Motor neuron (in vitro differentiated cells): ENCODE measurements at regions not wholly inside any gene's neighbourhood (a gene's known extent, or its start where the extent isn't known, plus 50 kb on each side); places are given as distances from the start of the nearest gene placed in this dataset.

Experiments used
- ATAC-seq, 8 experiments: fragments of 200-7000 bp; cut with Tn5 transposase; replicated peaks in 6 of 8; 2 replicates each; pipeline ENCODE4 v1.8.0; 2021; ENCODE audit warnings: mild to moderate bottlenecking in 8 of 8, moderate library complexity in 8 of 8
- H3K27ac ChIP-seq, 2 donors: fragments of 250-450 bp; sonication (Bioruptor Pico); 2 replicates each; pipeline ENCODE4 v1.9.0; 2021; ENCODE audit warnings: antibody characterized with exemption in 2 of 2, mild to moderate bottlenecking in 2 of 2, moderate library complexity in 1 of 2
- H3K4me1 ChIP-seq, 2 donors: fragments of 250-450 bp; sonication (Bioruptor Pico); replicated peaks in 1 of 2; 2 replicates each; pipeline ENCODE4 v1.6.1; 2021; ENCODE audit warnings: antibody characterized with exemption in 2 of 2, mild to moderate bottlenecking in 2 of 2, moderate library complexity in 1 of 2
- H3K4me3 ChIP-seq, 5 donors: fragments of 250-450 bp; sonication (Bioruptor Pico); 2 replicates each; pipeline ENCODE4 v1.9.0; 2021; ENCODE audit warnings: antibody characterized with exemption in 5 of 5, mild to moderate bottlenecking in 5 of 5, moderate library complexity in 4 of 5
- WGBS, 10 experiments: fragments of 450-650 bp; shearing (Covaris generic); methylation state at CpG; one replicate each; pipeline ENCODE4 v1.0.0; 2022; 5-methylcytosine and 5-hydroxymethylcytosine counted together
- in situ Hi-C, 9 experiments: fragments of 400-800 bp; cut with MboI; loops; one replicate each; pipeline ENCODE4 v1.15.0; 2021; ENCODE audit warnings: low sequenced_read_pairs in 9 of 9, low pct_unique_long_range_greater_than_20kb in 2 of 9; ENCODE audit not compliant: unreplicated experiment in 9 of 9

DNA sequence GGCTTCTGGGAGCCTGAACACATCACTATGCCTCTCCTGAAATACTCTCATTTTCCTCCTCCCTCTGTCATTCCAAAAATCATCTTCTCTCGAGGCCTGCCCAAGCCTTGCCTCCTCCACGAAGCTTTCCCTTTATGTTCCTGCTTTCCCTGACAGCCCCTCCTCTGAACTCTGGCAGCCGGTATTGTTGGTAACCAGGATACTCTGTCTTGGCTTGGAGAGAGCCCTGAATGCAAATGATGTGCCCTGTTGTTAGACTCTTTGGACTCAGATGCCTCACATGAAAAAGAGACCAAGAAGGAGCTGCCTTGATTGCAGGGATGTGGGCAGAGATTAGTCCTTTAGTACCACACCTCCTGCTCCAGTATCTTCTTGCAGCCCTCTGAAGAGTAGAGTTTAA is 138.5 kb upstream of the DLX2 start:
- Histone ChIP-seq H3K4me1 (peaks cover 4 to 19% of the 10 kb centered on the region in 2 donors), H3K27ac (no peak overlapping the region), H3K4me3 (no peak overlapping the region)
- WGBS, 10 experiments, result 0 to 67% (median 18%) methylated on average over 2 to 3 of the region's 3 CpGs; no CpG with 5 or more reads in 4 of the 10 experiments
- ATAC-seq, result peak in 5 of 8 experiments; percentile 51 to 95 (median 79)
- in situ Hi-C loops, result no loop called here

DNA sequence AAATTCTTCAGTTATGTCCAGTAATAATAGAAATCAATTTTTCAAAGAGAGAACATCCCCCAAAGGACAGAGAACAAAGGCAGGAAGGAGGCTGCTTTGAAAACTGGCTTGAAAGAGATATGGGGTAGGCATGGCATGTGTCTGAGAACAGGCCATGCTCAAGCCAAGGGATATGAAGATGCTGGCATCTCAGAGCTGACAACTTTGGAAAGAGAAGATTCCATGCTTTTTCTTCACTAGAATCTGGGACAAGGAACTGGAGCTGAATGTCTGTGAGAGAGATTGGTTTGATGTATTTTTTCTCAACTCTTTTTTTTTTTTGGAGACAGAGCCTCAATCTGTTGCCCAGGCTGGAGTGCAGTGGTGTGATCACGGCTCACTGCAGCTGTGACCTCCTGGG is 139.8 kb upstream of the DLX2 start:
- 88 to 100% (median 100%) methylated on average over 1 of the region's 1 CpG; no CpG with 5 or more reads in 6 of the 10 experiments for WGBS, 10 experiments
- in situ Hi-C loops, result no loop called here
- Histone ChIP-seq H3K27ac (no peak overlapping the region), H3K4me3 (no peak overlapping the region), H3K4me1 (peaks cover 4 to 28% of the 10 kb centered on the region in 2 donors)
- ATAC-seq, result no peak

GRCh38 chr2:172242961-172243360 is 140.3 kb upstream of the DLX2 start:
- ATAC-seq, result peak in 4 of 8 experiments; percentile 30 to 52 (median 36)
- Histone ChIP-seq H3K4me3 (no peak overlapping the region), H3K4me1 (peaks cover 4 to 28% of the 10 kb centered on the region in 2 donors), H3K27ac (no peak overlapping the region)
- in situ Hi-C loops, result no loop called here
- WGBS, 10 experiments, result 33 to 100% (median 94%) methylated on average over 1 of the region's 1 CpG; no CpG with 5 or more reads in 6 of the 10 experiments

GRCh38 chr2:172244419-172245130 is 141.9 kb upstream of the DLX2 start:
- H3K4me1 ChIP-seq, result peaks cover 4 to 28% of the 10 kb centered on the region in 2 donors
- no peak overlapping the region for H3K4me3 ChIP-seq
- WGBS, 10 experiments, result 60 to 100% (median 75%) methylated on average over 1 to 3 of the region's 3 CpGs; no CpG with 5 or more reads in 2 of the 10 experiments
- no peak overlapping the region for H3K27ac ChIP-seq
- in situ Hi-C loops, result no loop called here
- no peak for ATAC-seq

DNA sequence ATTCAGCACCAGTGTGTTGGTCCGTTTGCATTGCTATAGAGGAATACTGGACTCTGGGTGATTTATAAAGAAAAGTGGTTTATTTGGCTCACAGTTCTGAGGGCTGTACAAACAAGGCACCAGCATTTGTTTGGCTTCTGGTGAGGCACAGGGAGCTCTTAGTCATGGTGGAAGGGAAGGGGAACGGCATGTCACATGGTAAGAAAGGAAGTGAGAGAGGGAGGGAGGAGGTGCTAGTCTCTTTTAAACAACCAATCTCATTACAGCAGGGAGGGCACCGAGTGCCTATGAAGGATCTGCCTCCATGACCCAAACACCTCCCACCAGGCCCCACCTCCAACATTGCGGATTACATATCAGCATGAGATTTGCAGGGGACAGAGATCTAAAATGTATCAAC is 143.9 kb upstream of the DLX2 start:
- Histone ChIP-seq H3K27ac (no peak overlapping the region), H3K4me1 (peaks cover 11 to 25% of the 10 kb centered on the region in 2 donors), H3K4me3 (no peak overlapping the region)
- in situ Hi-C loops, result no loop called here
- ATAC-seq, result peak in 3 of 8 experiments; percentile 44 to 87 (median 80)
- WGBS, 10 experiments, result 28 to 100% (median 85%) methylated on average over 1 to 4 of the region's 4 CpGs; no CpG with 5 or more reads in 2 of the 10 experiments

DNA sequence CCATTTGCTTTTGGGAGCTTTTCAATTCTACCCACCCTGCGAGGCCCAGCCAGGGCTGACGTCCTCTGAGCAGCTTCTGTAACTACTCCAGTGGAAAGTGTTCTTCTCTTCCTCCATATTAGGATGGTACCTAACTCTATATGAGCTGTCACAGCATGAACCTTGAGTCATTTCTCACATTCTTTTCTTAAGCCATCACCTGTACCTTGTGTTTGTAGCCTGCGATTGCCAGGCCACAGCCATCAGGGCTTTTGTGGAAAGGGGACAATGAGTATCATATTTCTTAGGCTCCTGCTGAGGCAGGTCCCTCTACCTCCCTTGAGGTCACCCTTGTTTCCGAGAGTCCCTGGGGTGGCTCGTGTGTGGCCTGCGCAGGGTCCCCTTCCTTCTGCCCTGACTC is 144.5 kb upstream of the DLX2 start:
- no peak for ATAC-seq
- Histone ChIP-seq H3K27ac (no peak overlapping the region), H3K4me1 (peaks cover 13 to 27% of the 10 kb centered on the region in 2 donors), H3K4me3 (no peak overlapping the region)
- WGBS, 10 experiments, result 80 to 100% (median 83%) methylated on average over 1 to 5 of the region's 6 CpGs; no CpG with 5 or more reads in 3 of the 10 experiments
- in situ Hi-C loops, result no loop called here

DNA sequence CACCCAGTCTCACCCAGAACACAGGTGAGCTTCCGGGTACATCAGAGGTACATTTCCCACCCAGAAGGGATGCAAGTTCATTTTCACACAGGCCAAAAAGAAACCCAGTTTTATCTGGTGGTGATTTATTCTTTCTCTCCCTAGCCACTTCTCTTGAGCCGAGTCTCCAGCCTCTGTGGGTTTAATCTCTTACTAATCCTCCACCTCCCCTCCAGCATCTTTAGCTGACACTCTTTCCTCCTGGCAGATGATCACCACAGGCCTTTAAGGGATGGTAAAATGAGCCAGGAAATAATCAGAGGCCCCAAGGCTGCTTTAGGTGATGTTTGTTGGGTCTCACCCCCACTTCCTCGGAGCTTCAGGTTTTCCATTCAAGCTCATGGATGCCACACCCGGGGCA is 145.7 kb upstream of the DLX2 start:
- peaks cover 13 to 27% of the 10 kb centered on the region in 2 donors for H3K4me1 ChIP-seq
- 0 to 100% (median 68%) methylated on average over 1 to 4 of the region's 4 CpGs; no CpG with 5 or more reads in 2 of the 10 experiments for WGBS, 10 experiments
- no peak for ATAC-seq
- H3K27ac ChIP-seq, result no peak overlapping the region
- no peak overlapping the region for H3K4me3 ChIP-seq
- in situ Hi-C loops, result no loop called here

DNA sequence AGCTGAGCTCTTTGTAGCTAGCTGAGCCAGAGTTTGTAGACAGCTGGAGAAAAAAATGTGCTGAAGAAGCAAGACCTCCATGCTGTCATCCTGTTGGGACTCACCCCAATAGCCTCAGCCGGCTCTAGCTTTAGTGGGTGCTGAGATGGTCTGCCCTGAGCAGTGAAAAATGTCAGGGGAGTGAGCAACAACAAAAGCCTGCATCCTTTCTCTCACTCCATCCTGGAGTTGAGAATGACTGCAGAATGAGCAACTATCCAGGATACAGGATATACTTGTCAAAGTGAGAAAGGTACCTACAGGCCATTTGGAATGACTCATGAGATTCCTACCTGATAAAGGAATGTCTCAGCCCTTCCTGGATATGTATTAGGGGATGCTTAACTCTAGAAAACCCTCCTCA is 146.1 kb upstream of the DLX2 start:
- WGBS, 10 experiments, result 0 to 82% (median 80%) methylated on average over 1 of the region's 1 CpG; no CpG with 5 or more reads in 7 of the 10 experiments
- peaks cover 13 to 29% of the 10 kb centered on the region in 2 donors for H3K4me1 ChIP-seq
- in situ Hi-C loops, result no loop called here

GRCh38 chr2:172249334-172249733 is 146.6 kb upstream of the DLX2 start:
- Histone ChIP-seq H3K4me3 (no peak overlapping the region), H3K4me1 (peaks cover 13 to 29% of the 10 kb centered on the region in 2 donors), H3K27ac (no peak overlapping the region)
- in situ Hi-C loops, result no loop called here
- ATAC-seq, result no peak
- WGBS, 10 experiments, result 79 to 100% (median 83%) methylated on average over 2 of the region's 2 CpGs; no CpG with 5 or more reads in 3 of the 10 experiments

More for the DNA sequence above, 146.1 kb upstream of the DLX2 start:
- ATAC-seq, result no peak
- H3K27ac ChIP-seq, result no peak overlapping the region
- H3K4me3 ChIP-seq, result no peak overlapping the region

DNA sequence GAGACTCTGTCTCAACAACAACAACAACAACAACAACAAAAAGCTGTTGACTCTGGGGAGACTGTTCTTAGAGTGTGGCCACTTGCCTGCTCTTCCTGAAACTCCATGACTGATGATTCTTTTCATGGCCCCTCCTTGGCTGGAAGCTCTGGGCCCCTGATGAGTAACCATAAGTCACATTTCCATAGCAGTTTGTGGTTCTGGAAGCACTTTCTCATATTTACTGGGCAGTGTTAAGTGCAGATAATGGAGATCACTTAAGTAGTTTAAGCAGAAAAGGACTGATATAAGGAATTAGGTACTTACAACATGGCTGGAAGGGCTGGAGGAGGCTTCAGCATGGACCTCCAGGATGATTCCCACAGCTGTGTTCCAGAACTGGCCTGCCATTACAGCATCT is 147.3 kb upstream of the DLX2 start:
- in situ Hi-C loops, result no loop called here
- peak in 2 of 8 experiments; percentile 38 for ATAC-seq
- peaks cover 13 to 29% of the 10 kb centered on the region in 2 donors for H3K4me1 ChIP-seq
- no peak overlapping the region for H3K4me3 ChIP-seq
- H3K27ac ChIP-seq, result no peak overlapping the region

GRCh38 chr2:172251231-172251630 is 148.5 kb upstream of the DLX2 start:
- peaks cover 13 to 24% of the 10 kb centered on the region in 2 donors for H3K4me1 ChIP-seq
- no peak overlapping the region for H3K4me3 ChIP-seq
- peak in 3 of 8 experiments; percentile 30 to 61 (median 48) for ATAC-seq
- WGBS, 10 experiments, result 0 to 100% (median 36%) methylated on average over 1 to 3 of the region's 3 CpGs
- H3K27ac ChIP-seq, result no peak overlapping the region
- in situ Hi-C loops, result no loop called here

DNA sequence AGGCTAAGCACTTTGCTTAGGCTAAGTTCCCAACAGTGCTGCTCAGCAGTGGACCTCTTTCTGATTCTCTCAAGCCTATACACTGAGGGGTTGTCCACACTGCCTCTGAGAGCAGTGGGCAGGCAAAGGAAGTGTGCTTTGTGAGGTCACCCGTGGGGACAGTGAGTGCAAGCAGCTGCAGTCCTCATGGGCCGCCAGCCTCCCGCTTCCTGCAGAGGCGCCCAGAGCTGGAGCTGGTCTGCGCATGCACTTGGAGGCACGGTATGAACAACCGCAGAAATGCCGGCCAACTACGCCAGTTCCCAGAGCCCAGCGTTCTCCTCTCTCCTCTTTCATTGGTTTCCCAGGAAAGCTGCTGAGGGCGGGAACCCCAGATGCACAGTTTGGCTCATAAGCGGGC is 149.5 kb upstream of the DLX2 start:
- H3K27ac ChIP-seq, result no peak overlapping the region
- in situ Hi-C loops, result no loop called here
- H3K4me1 ChIP-seq, result peaks cover 13 to 16% of the 10 kb centered on the region in 2 donors
- WGBS, 10 experiments, result 82 to 100% (median 95%) methylated on average over 2 to 9 of the region's 12 CpGs; no CpG with 5 or more reads in 5 of the 10 experiments
- no peak overlapping the region for H3K4me3 ChIP-seq
- ATAC-seq, result no peak

GRCh38 chr2:172253190-172254052 is 150.7 kb upstream of the DLX2 start:
- H3K4me1 ChIP-seq, result peaks cover 13 to 15% of the 10 kb centered on the region in 2 donors
- ATAC-seq, result peak; percentile 44 to 99 (median 96)
- no peak overlapping the region for H3K4me3 ChIP-seq
- in situ Hi-C loops, result no loop called here
- no peak overlapping the region for H3K27ac ChIP-seq
- 20 to 90% (median 76%) methylated on average over 1 to 8 of the region's 16 CpGs; no CpG with 5 or more reads in 3 of the 10 experiments for WGBS, 10 experiments
